ENCODE measurements at regions not wholly inside any gene's neighbourhood (a gene's known extent, or its start where the extent isn't known, plus 50 kb on each side); places are given as distances from the start of the nearest gene placed in this dataset.

DNA sequence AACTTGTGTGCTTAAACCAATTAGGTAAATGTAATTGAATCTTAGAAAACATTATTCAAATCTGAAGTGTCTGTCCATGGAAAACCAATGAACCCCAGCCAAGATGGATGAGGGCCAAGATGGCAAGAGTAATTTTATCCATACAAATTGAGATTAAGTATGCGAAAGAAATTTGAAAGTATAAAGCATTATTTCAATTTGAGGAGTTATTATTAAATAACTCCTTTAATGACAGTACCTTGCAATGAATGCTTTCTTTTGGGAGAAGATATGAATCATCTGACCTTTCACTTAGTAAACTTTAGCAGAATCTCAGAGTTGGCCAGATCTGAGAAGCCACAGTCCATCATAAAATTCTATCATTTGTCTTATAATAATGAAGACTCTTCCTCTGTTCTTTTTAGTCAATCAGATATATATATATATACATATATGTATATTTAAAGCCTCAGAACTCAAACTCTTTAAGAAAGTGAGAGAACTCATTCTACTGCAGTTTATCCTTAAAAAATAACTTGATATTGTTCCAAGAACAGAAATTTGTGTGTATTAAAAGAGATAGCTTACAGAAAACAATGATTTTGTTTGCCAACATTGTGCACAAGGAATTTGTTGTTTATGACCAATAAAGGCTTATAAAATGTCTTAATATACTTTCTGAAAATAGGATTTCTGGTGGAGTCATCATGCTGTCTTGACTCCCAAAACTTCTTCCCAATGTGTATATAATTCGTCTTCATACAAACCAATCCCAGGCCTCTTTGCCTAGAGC, 434.8 kb upstream of the THBS1 start:
- TF ChIP-seq CTCF (IDR thresholded peaks at IDR 0.05; ENCODE audit: poor library complexity, severe bottlenecking) = no peak
- TF ChIP-seq RAD21 (conservative IDR thresholded peaks at IDR 0.05) = no peak
